H1 (cell line): ENCODE measurements at regions not wholly inside any gene's neighbourhood (a gene's known extent, or its start where the extent isn't known, plus 50 kb on each side); places are given as distances from the start of the nearest gene placed in this dataset.

Experiments used
- ASH2L ChIP-seq: fragments of 200-600, 300-600 bp; sonication (generic); IDR thresholded peaks from one replicate; pipeline ENCODE4 v1.7.1; 2017; ENCODE audit warnings: low read length
- BCL11A ChIP-seq, 2 experiments: IDR thresholded peaks; one replicate each; pipeline ENCODE4 v1.6.1; 2011; ENCODE audit warnings: low read depth in 2 of 2, low read length in 2 of 2, mild to moderate bottlenecking in 2 of 2
- BRCA1 ChIP-seq: IDR thresholded peaks from 2 replicates; pipeline ENCODE4 v1.6.1; 2012; ENCODE audit warnings: low read depth, low read length, improper control_type of control experiment
- CBX8 ChIP-seq: fragments of 300-800, 300-1000 bp; sonication (generic); IDR thresholded peaks from 2 replicates; pipeline ENCODE4 v1.7.1; 2016; ENCODE audit warnings: low read depth, low read length, borderline replicate concordance
- CTBP2 ChIP-seq: IDR thresholded peaks from 2 replicates; pipeline ENCODE4 v1.7.0; 2011; ENCODE audit warnings: borderline replicate concordance, mild to moderate bottlenecking, moderate library complexity, mixed read lengths, low read length; ENCODE audit not compliant: insufficient read depth, insufficient read length
- FOSL1 ChIP-seq: IDR thresholded peaks from 2 replicates; pipeline ENCODE4 v1.6.1; 2011; ENCODE audit warnings: mild to moderate bottlenecking, low read depth, low read length, moderate library complexity; ENCODE audit not compliant: insufficient read depth
- HDAC2 ChIP-seq, 2 experiments: fragments of 300-600 bp in 1 of 2; sonication (generic) in 1 of 2; IDR thresholded peaks; 2 replicates each; pipeline ENCODE4 v1.6.1; 2011 to 2012; ENCODE audit warnings: low read depth in 2 of 2, low read length in 2 of 2, mild to moderate bottlenecking in 2 of 2, moderate library complexity in 2 of 2, borderline replicate concordance in 1 of 2, inconsistent platforms in 1 of 2
- JUND ChIP-seq: IDR thresholded peaks from 2 replicates; pipeline ENCODE4 v1.6.1; 2011; ENCODE audit warnings: mild to moderate bottlenecking, improper control_type of control experiment, low read length
- KDM4A ChIP-seq: IDR thresholded peaks from one replicate; pipeline ENCODE4 v1.7.1; 2012; ENCODE audit warnings: low read depth, mild to moderate bottlenecking, moderate library complexity, low read length, inconsistent platforms; ENCODE audit not compliant: severe bottlenecking
- KDM5A ChIP-seq: fragments of 200-600 bp; IDR thresholded peaks from 2 replicates; pipeline ENCODE4 v1.7.1; 2012; ENCODE audit warnings: mild to moderate bottlenecking, low read length, inconsistent platforms, mixed read lengths
- MAFK ChIP-seq: IDR thresholded peaks from 2 replicates; pipeline ENCODE4 v1.6.1; 2012; ENCODE audit warnings: low read depth, mild to moderate bottlenecking, improper control_type of control experiment, low read length
- PHF8 ChIP-seq: fragments of 200-600 bp; sonication (generic); conservative IDR thresholded peaks from 2 replicates; pipeline ENCODE4 v1.7.1; 2012; ENCODE audit warnings: low read depth, mild to moderate bottlenecking, inconsistent platforms, low read length, moderate library complexity
- POLR2AphosphoS5 ChIP-seq: IDR thresholded peaks from 2 replicates; pipeline ENCODE4 v1.6.1; 2011; ENCODE audit warnings: low read depth, low read length
- POU5F1 ChIP-seq: IDR thresholded peaks from 2 replicates; pipeline ENCODE4 v1.6.1; 2011; ENCODE audit warnings: low read depth, mild to moderate bottlenecking, low read length, moderate library complexity
- RNF2 ChIP-seq: fragments of 200-900, 300-1000 bp; sonication (generic); IDR thresholded peaks from 2 replicates; pipeline ENCODE4 v1.7.1; 2016; ENCODE audit warnings: borderline replicate concordance, low read depth, mild to moderate bottlenecking, antibody characterized with exemption, low read length; ENCODE audit not compliant: poor library complexity, severe bottlenecking; ENCODE audit errors: missing control alignments
- RXRA ChIP-seq: IDR thresholded peaks from 2 replicates; pipeline ENCODE4 v1.6.1; 2011; ENCODE audit warnings: low read depth, mild to moderate bottlenecking, low read length, moderate library complexity; ENCODE audit not compliant: insufficient read depth
- SAP30 ChIP-seq: fragments of 300-600 bp; sonication (generic); IDR thresholded peaks from 2 replicates; pipeline ENCODE4 v1.7.1; 2012; ENCODE audit warnings: low read length, moderate library complexity, mild to moderate bottlenecking, inconsistent platforms; ENCODE audit not compliant: insufficient read depth, insufficient replicate concordance
- SRF ChIP-seq: IDR thresholded peaks from 2 replicates; pipeline ENCODE4 v1.6.1; 2011; ENCODE audit warnings: mild to moderate bottlenecking, low read depth, low read length, moderate library complexity
- TAF1 ChIP-seq: IDR thresholded peaks from 2 replicates; pipeline ENCODE4 v1.6.1; 2011; ENCODE audit warnings: mild to moderate bottlenecking, low read depth, low read length
- TAF7 ChIP-seq: optimal IDR thresholded peaks from 2 replicates; pipeline ENCODE3; 2011; ENCODE audit warnings: low read depth, mild to moderate bottlenecking, inconsistent platforms, low read length, moderate library complexity, borderline replicate concordance
- TBP ChIP-seq: IDR thresholded peaks from 2 replicates; pipeline ENCODE4 v1.6.1; 2011; ENCODE audit warnings: low read depth, low read length, improper control_type of control experiment
- TEAD4 ChIP-seq: IDR thresholded peaks from 2 replicates; pipeline ENCODE4 v1.6.1; 2012; ENCODE audit warnings: low read depth, low read length, inconsistent platforms, mixed read lengths
- ZNF274 ChIP-seq: IDR thresholded peaks from 2 replicates; pipeline ENCODE4 v1.7.0; 2012; ENCODE audit warnings: low read length, borderline replicate concordance; ENCODE audit errors: extremely low read depth
- TF ChIP-seq, protein P1 (sequence below): IDR thresholded peaks from 2 replicates; pipeline ENCODE4 v1.6.1; 2011; ENCODE audit warnings: low read length, improper control_type of control experiment

DNA sequence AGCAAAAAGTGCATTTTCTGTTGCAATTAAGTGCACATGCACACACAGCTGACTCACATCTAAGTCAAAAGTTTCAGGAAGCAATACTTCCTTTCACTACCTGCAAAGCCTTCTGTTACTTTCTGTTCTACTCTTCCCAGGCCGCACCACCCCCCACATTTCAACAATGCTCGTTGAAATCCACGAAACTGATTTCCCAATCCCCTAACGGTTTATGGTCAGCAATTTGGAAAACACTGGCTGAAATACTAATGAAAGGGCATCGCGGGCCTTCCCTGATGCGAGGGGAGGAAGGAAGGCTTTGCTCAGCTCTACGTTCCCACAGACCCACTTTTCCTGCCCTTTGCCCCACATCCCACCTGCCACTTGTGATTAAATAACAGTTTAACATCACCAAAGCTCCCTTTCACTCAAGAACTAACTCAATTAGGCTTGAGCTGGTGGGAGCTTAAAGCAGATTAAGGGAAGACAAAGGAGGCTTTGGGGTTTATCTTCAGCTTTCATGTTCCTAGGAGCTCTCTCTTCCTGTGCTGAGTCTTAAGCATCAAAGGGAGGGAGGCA is 243.2 kb upstream of the RAB4A start (continued):
- TF ChIP-seq TEAD4 (no peak), BCL11A (IDR thresholded peaks at IDR 0.05; ENCODE audit: low read depth in 2 of 2, low read length in 2 of 2) (peak in 1 of 2 experiments; percentile 76), KDM5A (no peak), SAP30 (no peak), RNF2 (no peak), BRCA1 (no peak), ZNF274 (no peak), RXRA (no peak), JUND (no peak), ASH2L (peak; percentile 74), SRF (no peak), PHF8 (no peak), TAF1 (no peak), CTBP2 (no peak), TAF7 (no peak), MAFK (no peak), CBX8 (no peak), FOSL1 (no peak), TBP (no peak), KDM4A (no peak), POU5F1 (0 out of 2 replicates have a peak, but pooled peaks have one; percentile 48), HDAC2 (IDR thresholded peaks at IDR 0.05; ENCODE audit: borderline replicate concordance in 1 of 2, low read depth in 2 of 2, low read length in 2 of 2) (peak in 1 of 2 experiments; percentile 49; a peak in 1 of 4 replicates), POLR2AphosphoS5 (no peak)
- TF ChIP-seq, protein P1, sequence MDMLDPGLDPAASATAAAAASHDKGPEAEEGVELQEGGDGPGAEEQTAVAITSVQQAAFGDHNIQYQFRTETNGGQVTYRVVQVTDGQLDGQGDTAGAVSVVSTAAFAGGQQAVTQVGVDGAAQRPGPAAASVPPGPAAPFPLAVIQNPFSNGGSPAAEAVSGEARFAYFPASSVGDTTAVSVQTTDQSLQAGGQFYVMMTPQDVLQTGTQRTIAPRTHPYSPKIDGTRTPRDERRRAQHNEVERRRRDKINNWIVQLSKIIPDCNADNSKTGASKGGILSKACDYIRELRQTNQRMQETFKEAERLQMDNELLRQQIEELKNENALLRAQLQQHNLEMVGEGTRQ = no peak
